DMS53 treated with DMSO at 0.1 percent for 48 hours (cell line): ENCODE measurements at regions not wholly inside any gene's neighbourhood (a gene's known extent, or its start where the extent isn't known, plus 50 kb on each side); places are given as distances from the start of the nearest gene placed in this dataset.
"Not testable (repeated sequence)": the region's sequence is repeated elsewhere in the genome, so short reads cannot be mapped to it uniquely, and the experiment has no call there.

Experiments
- DNase-seq: peaks from one replicate; lab custom pipeline; 2025; ENCODE audit not compliant: unreplicated experiment; lab: John Stamatoyannopoulos, UW

- DNase-seq, result no peak
Measured at GRCh38 chr6:78383968-78384367, 483.4 kb upstream of the IRAK1BP1 start.

- not testable (repeated sequence) for DNase-seq
Measured at GRCh38 chr6:78386854-78387253, 480.5 kb upstream of the IRAK1BP1 start.

- peak; percentile 14 for DNase-seq
Measured at GRCh38 chr6:78390066-78390465, 477.3 kb upstream of the IRAK1BP1 start.

- DNase-seq, result no peak
Measured at GRCh38 chr6:78397499-78397898, 469.9 kb upstream of the IRAK1BP1 start.

- DNase-seq, result no peak
Measured at GRCh38 chr6:78398292-78398691, 469.1 kb upstream of the IRAK1BP1 start.

GRCh38 chr6:78400076-78400475 is 467.3 kb upstream of the IRAK1BP1 start:
- no peak for DNase-seq

- no peak for DNase-seq
Measured at GRCh38 chr6:78427386-78427785, 440.0 kb upstream of the IRAK1BP1 start.

GRCh38 chr6:78430521-78430920 is 436.8 kb upstream of the IRAK1BP1 start:
- no peak for DNase-seq

- no peak for DNase-seq
Measured at GRCh38 chr6:78435671-78436070, 431.7 kb upstream of the IRAK1BP1 start.

- peak; percentile 6 for DNase-seq
Measured at GRCh38 chr6:78436335-78436734, 431.0 kb upstream of the IRAK1BP1 start.

GRCh38 chr6:78438135-78438534 is 429.2 kb upstream of the IRAK1BP1 start:
- no peak for DNase-seq

GRCh38 chr6:78460711-78461110 is 406.6 kb upstream of the IRAK1BP1 start:
- DNase-seq, result no peak

GRCh38 chr6:78462728-78463127 is 404.6 kb upstream of the IRAK1BP1 start:
- no peak for DNase-seq

- no peak for DNase-seq
Measured at GRCh38 chr6:78465059-78465634, 402.2 kb upstream of the IRAK1BP1 start.

GRCh38 chr6:78476561-78476960 is 390.8 kb upstream of the IRAK1BP1 start:
- DNase-seq, result no peak

GRCh38 chr6:78482801-78483552 is 384.4 kb upstream of the IRAK1BP1 start:
- no peak for DNase-seq

- DNase-seq, result no peak
Measured at GRCh38 chr6:78483553-78484197, 383.7 kb upstream of the IRAK1BP1 start.

- no peak for DNase-seq
Measured at GRCh38 chr6:78484198-78485064, 382.9 kb upstream of the IRAK1BP1 start.

GRCh38 chr6:78487401-78487800 is 379.9 kb upstream of the IRAK1BP1 start:
- DNase-seq, result no peak

- DNase-seq, result no peak
Measured at GRCh38 chr6:78489874-78490273, 377.5 kb upstream of the IRAK1BP1 start.

- DNase-seq, result no peak
Measured at GRCh38 chr6:78492351-78493017, 374.9 kb upstream of the IRAK1BP1 start.
